ENCODE measurements at regions not wholly inside any gene's neighbourhood (a gene's known extent, or its start where the extent isn't known, plus 50 kb on each side); places are given as distances from the start of the nearest gene placed in this dataset.

GRCh38 chr6:82823361-82823760 is 242.3 kb downstream of the UBE3D start:
- TF ChIP-seq CTCF (IDR thresholded peaks at IDR 0.05) (no peak), POLR2A (IDR thresholded peaks at IDR 0.05) (no peak)

Measured in esophagus squamous epithelium (tissue), 4 donors.